ENCODE measurements at regions not wholly inside any gene's neighbourhood (a gene's known extent, or its start where the extent isn't known, plus 50 kb on each side); places are given as distances from the start of the nearest gene placed in this dataset.

DNA sequence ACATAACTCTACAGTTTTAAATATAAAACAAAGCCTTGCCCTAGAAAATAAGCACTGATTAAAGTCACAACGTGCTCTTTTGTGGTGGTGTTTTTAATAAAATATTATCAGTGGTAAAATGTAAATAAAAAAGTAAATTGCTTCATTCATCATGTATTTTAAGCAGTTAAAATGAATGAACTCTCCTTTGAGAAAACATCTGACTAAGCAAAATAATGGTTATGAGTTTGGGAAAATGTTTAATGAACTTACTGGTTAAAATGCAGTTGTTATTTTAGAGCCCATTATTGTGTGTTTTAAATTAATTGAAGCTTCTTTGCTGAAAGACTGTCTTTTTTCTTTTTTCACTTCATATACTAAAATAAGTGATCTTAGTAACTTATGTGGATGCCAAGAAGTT is 1007.5 kb upstream of the ARRDC3 start:
- TF ChIP-seq, protein P1, sequence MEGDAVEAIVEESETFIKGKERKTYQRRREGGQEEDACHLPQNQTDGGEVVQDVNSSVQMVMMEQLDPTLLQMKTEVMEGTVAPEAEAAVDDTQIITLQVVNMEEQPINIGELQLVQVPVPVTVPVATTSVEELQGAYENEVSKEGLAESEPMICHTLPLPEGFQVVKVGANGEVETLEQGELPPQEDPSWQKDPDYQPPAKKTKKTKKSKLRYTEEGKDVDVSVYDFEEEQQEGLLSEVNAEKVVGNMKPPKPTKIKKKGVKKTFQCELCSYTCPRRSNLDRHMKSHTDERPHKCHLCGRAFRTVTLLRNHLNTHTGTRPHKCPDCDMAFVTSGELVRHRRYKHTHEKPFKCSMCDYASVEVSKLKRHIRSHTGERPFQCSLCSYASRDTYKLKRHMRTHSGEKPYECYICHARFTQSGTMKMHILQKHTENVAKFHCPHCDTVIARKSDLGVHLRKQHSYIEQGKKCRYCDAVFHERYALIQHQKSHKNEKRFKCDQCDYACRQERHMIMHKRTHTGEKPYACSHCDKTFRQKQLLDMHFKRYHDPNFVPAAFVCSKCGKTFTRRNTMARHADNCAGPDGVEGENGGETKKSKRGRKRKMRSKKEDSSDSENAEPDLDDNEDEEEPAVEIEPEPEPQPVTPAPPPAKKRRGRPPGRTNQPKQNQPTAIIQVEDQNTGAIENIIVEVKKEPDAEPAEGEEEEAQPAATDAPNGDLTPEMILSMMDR (IDR thresholded peaks at IDR 0.05) = no peak
- TF ChIP-seq POLR2A (IDR thresholded peaks at IDR 0.05) = no peak

All from heart left ventricle (tissue), 13 donors.